ENCODE measurements at regions not wholly inside any gene's neighbourhood (a gene's known extent, or its start where the extent isn't known, plus 50 kb on each side); places are given as distances from the start of the nearest gene placed in this dataset.

GRCh38 chr15:37289109-37289765 lies 188.9 kb upstream of the MEIS2 start:
- Histone ChIP-seq H3K79me2 (ENCODE audit: control insufficient read depth, insufficient read depth, low read length, poor library complexity) (no peaks in the 10 kb centered on the region), H4K12ac (ENCODE audit: low read depth, low read length) (no peak overlapping the region), H3K9ac (ENCODE audit: low read length) (no peak overlapping the region), H3K36me3 (ENCODE audit: control insufficient read depth in 1 of 2, insufficient read depth in 2 of 2, low read length in 2 of 2) (no peaks in the 10 kb centered on the region), H3K9me3 (ENCODE audit: insufficient read depth, low read depth, low read length) (no peaks in the 10 kb centered on the region), H2BK12ac (ENCODE audit: low read length) (no peak overlapping the region), H3K14ac (ENCODE audit: low read length) (no peak overlapping the region), H3K27me3 (ENCODE audit: insufficient read depth, low read length) (no peaks in the 10 kb centered on the region), H3K4me2 (ENCODE audit: low read length) (no peak overlapping the region), H2BK120ac (ENCODE audit: insufficient read depth, low read length, poor library complexity) (no peak overlapping the region), H2AK5ac (ENCODE audit: low read length) (no peak overlapping the region), H3K4ac (ENCODE audit: low read depth, low read length) (no peak overlapping the region), H3K27ac (ENCODE audit: low read depth, low read length) (no peak overlapping the region), H3K4me3 (ENCODE audit: low read depth, low read length) (no peak overlapping the region), H2BK5ac (ENCODE audit: low read depth, low read length, poor library complexity) (no peak overlapping the region), H4K8ac (ENCODE audit: low read depth, low read length) (no peak overlapping the region), H4K91ac (ENCODE audit: low read depth, low read length) (no peak overlapping the region), H3K23ac (ENCODE audit: low read length) (no peak overlapping the region), H3K79me1 (ENCODE audit: low read length) (no peaks in the 10 kb centered on the region), H2AFZ (ENCODE audit: insufficient read depth, low read length, poor library complexity) (no peak overlapping the region), H3K18ac (ENCODE audit: low read length) (no peak overlapping the region), H3K4me1 (ENCODE audit: control insufficient read depth in 1 of 2, insufficient read depth in 2 of 2, low read length in 2 of 2) (no peaks in the 10 kb centered on the region)
- no CpG with 5 or more reads among the region's 3 CpGs for WGBS (ENCODE audit: extremely low coverage, insufficient coverage, insufficient read length)
- peak in 1 of 2 donors; percentile 4 for DNase-seq

GRCh38 chr15:37291920-37292319 lies 191.6 kb upstream of the MEIS2 start:
- Histone ChIP-seq H3K79me2 (ENCODE audit: control insufficient read depth, insufficient read depth, low read length, poor library complexity) (no peaks in the 10 kb centered on the region), H4K91ac (ENCODE audit: low read depth, low read length) (no peak overlapping the region), H3K4ac (ENCODE audit: low read depth, low read length) (no peak overlapping the region), H2BK120ac (ENCODE audit: insufficient read depth, low read length, poor library complexity) (no peak overlapping the region), H3K27ac (ENCODE audit: low read depth, low read length) (no peak overlapping the region), H4K8ac (ENCODE audit: low read depth, low read length) (no peak overlapping the region), H3K14ac (ENCODE audit: low read length) (no peak overlapping the region), H2AK5ac (ENCODE audit: low read length) (no peak overlapping the region), H2BK5ac (ENCODE audit: low read depth, low read length, poor library complexity) (no peak overlapping the region), H3K4me2 (ENCODE audit: low read length) (no peak overlapping the region), H3K4me1 (ENCODE audit: control insufficient read depth in 1 of 2, insufficient read depth in 2 of 2, low read length in 2 of 2) (no peaks in the 10 kb centered on the region), H3K27me3 (ENCODE audit: insufficient read depth, low read length) (no peaks in the 10 kb centered on the region), H3K9me3 (ENCODE audit: insufficient read depth, low read depth, low read length) (no peaks in the 10 kb centered on the region), H3K18ac (ENCODE audit: low read length) (no peak overlapping the region), H3K36me3 (ENCODE audit: control insufficient read depth in 1 of 2, insufficient read depth in 2 of 2, low read length in 2 of 2) (no peaks in the 10 kb centered on the region), H3K23ac (ENCODE audit: low read length) (no peak overlapping the region), H3K4me3 (ENCODE audit: low read depth, low read length) (no peak overlapping the region), H4K12ac (ENCODE audit: low read depth, low read length) (no peak overlapping the region), H3K9ac (ENCODE audit: low read length) (no peak overlapping the region), H3K79me1 (ENCODE audit: low read length) (no peaks in the 10 kb centered on the region), H2BK12ac (ENCODE audit: low read length) (no peak overlapping the region), H2AFZ (ENCODE audit: insufficient read depth, low read length, poor library complexity) (no peak overlapping the region)
- WGBS (ENCODE audit: extremely low coverage, insufficient coverage, insufficient read length) = no CpG with 5 or more reads among the region's 1 CpG
- DNase-seq = peak in 1 of 2 donors; percentile 46

DNA sequence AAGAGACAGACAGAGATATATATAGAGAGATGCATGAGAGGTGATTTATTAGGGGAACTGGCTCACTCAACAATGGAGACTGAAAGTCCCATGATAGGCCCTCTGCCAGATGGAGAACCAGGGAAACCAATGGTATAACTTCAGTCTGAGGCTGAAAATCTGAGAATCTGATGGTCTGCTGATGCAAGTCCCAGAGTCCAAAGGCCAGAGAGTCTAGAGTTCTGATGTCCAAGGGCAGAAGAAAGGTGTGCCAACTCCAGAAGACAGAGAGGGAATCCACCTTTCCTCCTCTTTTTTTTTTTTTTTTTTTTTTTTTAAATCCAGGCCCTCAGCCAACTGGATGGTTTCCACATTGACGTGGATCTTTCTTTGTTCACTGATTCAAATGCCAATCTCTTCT lies 197.9 kb upstream of the MEIS2 start:
- no peak overlapping the region for H4K8ac ChIP-seq (ENCODE audit: low read depth, low read length)

DNA sequence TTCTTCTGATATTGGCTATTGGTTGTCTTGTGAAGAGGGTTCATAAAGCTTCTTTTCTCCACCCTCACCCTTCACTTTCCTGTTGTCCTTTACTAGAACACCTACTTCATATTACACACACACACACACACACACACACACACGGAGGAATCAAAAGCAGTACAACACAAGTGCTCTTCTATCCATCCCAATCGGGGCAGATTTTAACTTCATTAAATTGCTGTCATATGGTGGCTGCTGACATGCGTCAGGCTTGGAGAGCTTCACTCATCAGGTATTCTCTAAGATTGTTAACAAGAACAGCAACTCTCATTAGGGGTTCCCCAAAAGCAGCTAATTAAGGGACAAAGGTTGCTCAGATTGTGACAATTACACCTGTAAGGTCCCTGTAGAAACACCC lies 239.1 kb upstream of the MEIS2 start:
- H2AFZ ChIP-seq (ENCODE audit: insufficient read depth, low read length, poor library complexity) = no peak overlapping the region
- no peak overlapping the region for H3K9ac ChIP-seq (ENCODE audit: low read length)
- no peak overlapping the region for H4K12ac ChIP-seq (ENCODE audit: low read depth, low read length)
- H3K14ac ChIP-seq (ENCODE audit: low read length) = no peak overlapping the region
- no peaks in the 10 kb centered on the region for H3K79me1 ChIP-seq (ENCODE audit: low read length)
- no peaks in the 10 kb centered on the region for H3K27me3 ChIP-seq (ENCODE audit: insufficient read depth, low read length)
- no peak overlapping the region for H3K4me3 ChIP-seq (ENCODE audit: low read depth, low read length)
- H3K18ac ChIP-seq (ENCODE audit: low read length) = no peak overlapping the region
- no peak overlapping the region for H2BK120ac ChIP-seq (ENCODE audit: insufficient read depth, low read length, poor library complexity)
- H3K27ac ChIP-seq (ENCODE audit: low read depth, low read length) = no peak overlapping the region
- H3K23ac ChIP-seq (ENCODE audit: low read length) = no peak overlapping the region
- H2AK5ac ChIP-seq (ENCODE audit: low read length) = no peak overlapping the region
- no peak overlapping the region for H2BK5ac ChIP-seq (ENCODE audit: low read depth, low read length, poor library complexity)
- no peak overlapping the region for H4K8ac ChIP-seq (ENCODE audit: low read depth, low read length)
- no CpG with 5 or more reads among the region's 3 CpGs for WGBS (ENCODE audit: extremely low coverage, insufficient coverage, insufficient read length)
- H4K91ac ChIP-seq (ENCODE audit: low read depth, low read length) = no peak overlapping the region
- no peaks in the 10 kb centered on the region for H3K4me1 ChIP-seq (ENCODE audit: control insufficient read depth in 1 of 2, insufficient read depth in 2 of 2, low read length in 2 of 2)
- no peak for DNase-seq
- H3K36me3 ChIP-seq (ENCODE audit: control insufficient read depth in 1 of 2, insufficient read depth in 2 of 2, low read length in 2 of 2) = no peaks in the 10 kb centered on the region
- H3K4me2 ChIP-seq (ENCODE audit: low read length) = no peak overlapping the region
- H3K79me2 ChIP-seq (ENCODE audit: control insufficient read depth, insufficient read depth, low read length, poor library complexity) = no peaks in the 10 kb centered on the region
- no peak overlapping the region for H2BK12ac ChIP-seq (ENCODE audit: low read length)
- H3K9me3 ChIP-seq (ENCODE audit: insufficient read depth, low read depth, low read length) = no peaks in the 10 kb centered on the region
- no peak overlapping the region for H3K4ac ChIP-seq (ENCODE audit: low read depth, low read length)

More for the DNA sequence above, 197.9 kb upstream of the MEIS2 start:
- Histone ChIP-seq H3K27me3 (ENCODE audit: insufficient read depth, low read length) (no peaks in the 10 kb centered on the region), H3K23ac (ENCODE audit: low read length) (no peak overlapping the region), H4K12ac (ENCODE audit: low read depth, low read length) (no peak overlapping the region), H3K79me2 (ENCODE audit: control insufficient read depth, insufficient read depth, low read length, poor library complexity) (no peaks in the 10 kb centered on the region), H3K4me3 (ENCODE audit: low read depth, low read length) (no peak overlapping the region), H3K36me3 (ENCODE audit: control insufficient read depth in 1 of 2, insufficient read depth in 2 of 2, low read length in 2 of 2) (no peaks in the 10 kb centered on the region), H2BK5ac (ENCODE audit: low read depth, low read length, poor library complexity) (no peak overlapping the region), H3K18ac (ENCODE audit: low read length) (no peak overlapping the region), H3K4ac (ENCODE audit: low read depth, low read length) (no peak overlapping the region), H3K27ac (ENCODE audit: low read depth, low read length) (no peak overlapping the region), H3K4me1 (ENCODE audit: control insufficient read depth in 1 of 2, insufficient read depth in 2 of 2, low read length in 2 of 2) (no peaks in the 10 kb centered on the region), H3K14ac (ENCODE audit: low read length) (no peak overlapping the region), H2AFZ (ENCODE audit: insufficient read depth, low read length, poor library complexity) (no peak overlapping the region), H3K9me3 (ENCODE audit: insufficient read depth, low read depth, low read length) (no peaks in the 10 kb centered on the region), H3K4me2 (ENCODE audit: low read length) (no peak overlapping the region), H3K79me1 (ENCODE audit: low read length) (no peaks in the 10 kb centered on the region), H2BK120ac (ENCODE audit: insufficient read depth, low read length, poor library complexity) (no peak overlapping the region), H2BK12ac (ENCODE audit: low read length) (no peak overlapping the region), H3K9ac (ENCODE audit: low read length) (no peak overlapping the region), H4K91ac (ENCODE audit: low read depth, low read length) (no peak overlapping the region), H2AK5ac (ENCODE audit: low read length) (no peak overlapping the region)
- DNase-seq = no peak
- WGBS (ENCODE audit: extremely low coverage, insufficient coverage, insufficient read length) = no CpG with 5 or more reads among the region's 1 CpG

Measured in trophoblast cell (in vitro differentiated cells and primary cell).